Gastrocnemius medialis (tissue), 4 donors: ENCODE measurements at regions not wholly inside any gene's neighbourhood (a gene's known extent, or its start where the extent isn't known, plus 50 kb on each side); places are given as distances from the start of the nearest gene placed in this dataset.

Experiments used
- POLR2A ChIP-seq, 2 donors: fragments of 450-650 bp; IDR thresholded peaks; one replicate each; pipeline ENCODE4 v1.6.1; 2017; ENCODE audit warnings: antibody characterized with exemption in 2 of 2, mild to moderate bottlenecking in 2 of 2, moderate library complexity in 2 of 2
- TF ChIP-seq, protein P1 (sequence below), 5 experiments: fragments of 450-650 bp in 3 of 5; fragments of 200-600 bp in 2 of 5; sonication (generic) in 2 of 5; IDR thresholded peaks in 4 of 5; conservative IDR thresholded peaks in 1 of 5; 1 replicate in 4 of 5; 2 replicates in 1 of 5; pipeline ENCODE4 v1.5.1; 2016 to 2019; ENCODE audit warnings: antibody characterized with exemption in 5 of 5, mild to moderate bottlenecking in 3 of 5, moderate library complexity in 3 of 5

DNA sequence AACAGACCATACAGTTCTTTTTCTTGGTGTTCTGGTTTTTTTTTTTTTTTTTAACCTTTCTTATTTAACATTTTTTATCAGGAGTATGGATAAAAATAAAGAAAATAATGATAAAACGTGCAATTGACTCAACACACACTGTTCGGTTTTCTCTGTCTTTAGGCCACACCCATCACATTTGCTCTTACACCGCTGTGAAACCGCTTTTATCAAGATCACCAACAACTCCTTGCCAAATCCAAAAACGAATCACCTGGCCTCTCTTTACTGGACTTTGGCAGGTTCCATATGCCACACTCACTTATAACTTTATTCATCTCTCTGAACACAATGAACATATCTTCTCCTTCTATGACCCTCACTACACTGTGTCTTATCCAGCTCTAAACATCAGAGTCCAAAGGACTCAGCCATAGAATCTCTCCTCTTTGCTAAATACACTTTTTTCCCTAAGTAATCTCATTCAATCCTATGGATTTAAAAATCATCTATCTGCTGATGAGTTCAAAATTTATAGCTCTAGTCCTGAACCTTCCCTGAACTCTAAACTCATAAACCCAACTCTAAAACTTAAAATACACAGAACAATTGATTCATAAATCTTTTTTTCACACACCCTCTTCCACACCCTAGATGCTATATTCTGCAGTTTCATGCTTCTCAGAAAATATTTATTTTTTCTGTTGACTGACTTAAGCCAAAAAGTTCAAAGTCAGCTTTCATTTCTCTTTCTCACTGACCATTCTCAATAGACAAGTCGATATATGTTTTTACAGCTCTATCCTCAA is 800.6 kb upstream of the SOX9 start:
- TF ChIP-seq, protein P1, sequence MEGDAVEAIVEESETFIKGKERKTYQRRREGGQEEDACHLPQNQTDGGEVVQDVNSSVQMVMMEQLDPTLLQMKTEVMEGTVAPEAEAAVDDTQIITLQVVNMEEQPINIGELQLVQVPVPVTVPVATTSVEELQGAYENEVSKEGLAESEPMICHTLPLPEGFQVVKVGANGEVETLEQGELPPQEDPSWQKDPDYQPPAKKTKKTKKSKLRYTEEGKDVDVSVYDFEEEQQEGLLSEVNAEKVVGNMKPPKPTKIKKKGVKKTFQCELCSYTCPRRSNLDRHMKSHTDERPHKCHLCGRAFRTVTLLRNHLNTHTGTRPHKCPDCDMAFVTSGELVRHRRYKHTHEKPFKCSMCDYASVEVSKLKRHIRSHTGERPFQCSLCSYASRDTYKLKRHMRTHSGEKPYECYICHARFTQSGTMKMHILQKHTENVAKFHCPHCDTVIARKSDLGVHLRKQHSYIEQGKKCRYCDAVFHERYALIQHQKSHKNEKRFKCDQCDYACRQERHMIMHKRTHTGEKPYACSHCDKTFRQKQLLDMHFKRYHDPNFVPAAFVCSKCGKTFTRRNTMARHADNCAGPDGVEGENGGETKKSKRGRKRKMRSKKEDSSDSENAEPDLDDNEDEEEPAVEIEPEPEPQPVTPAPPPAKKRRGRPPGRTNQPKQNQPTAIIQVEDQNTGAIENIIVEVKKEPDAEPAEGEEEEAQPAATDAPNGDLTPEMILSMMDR (IDR thresholded peaks at IDR 0.05 in 4 of 5, conservative IDR thresholded peaks at IDR 0.05 in 1 of 5): no peak
- no peak for TF ChIP-seq POLR2A (IDR thresholded peaks at IDR 0.05)
